H4 (cell line): ENCODE measurements at regions not wholly inside any gene's neighbourhood (a gene's known extent, or its start where the extent isn't known, plus 50 kb on each side); places are given as distances from the start of the nearest gene placed in this dataset.

Experiments used
- DNase-seq: peaks from one replicate; pipeline ENCODE4 v3.0.0-alpha.2; 2015; ENCODE audit warnings: low spot score

- no peak for DNase-seq
Observed at GRCh38 chr9:113787871-113788270, 88.2 kb upstream of the ZNF618 start.

DNA sequence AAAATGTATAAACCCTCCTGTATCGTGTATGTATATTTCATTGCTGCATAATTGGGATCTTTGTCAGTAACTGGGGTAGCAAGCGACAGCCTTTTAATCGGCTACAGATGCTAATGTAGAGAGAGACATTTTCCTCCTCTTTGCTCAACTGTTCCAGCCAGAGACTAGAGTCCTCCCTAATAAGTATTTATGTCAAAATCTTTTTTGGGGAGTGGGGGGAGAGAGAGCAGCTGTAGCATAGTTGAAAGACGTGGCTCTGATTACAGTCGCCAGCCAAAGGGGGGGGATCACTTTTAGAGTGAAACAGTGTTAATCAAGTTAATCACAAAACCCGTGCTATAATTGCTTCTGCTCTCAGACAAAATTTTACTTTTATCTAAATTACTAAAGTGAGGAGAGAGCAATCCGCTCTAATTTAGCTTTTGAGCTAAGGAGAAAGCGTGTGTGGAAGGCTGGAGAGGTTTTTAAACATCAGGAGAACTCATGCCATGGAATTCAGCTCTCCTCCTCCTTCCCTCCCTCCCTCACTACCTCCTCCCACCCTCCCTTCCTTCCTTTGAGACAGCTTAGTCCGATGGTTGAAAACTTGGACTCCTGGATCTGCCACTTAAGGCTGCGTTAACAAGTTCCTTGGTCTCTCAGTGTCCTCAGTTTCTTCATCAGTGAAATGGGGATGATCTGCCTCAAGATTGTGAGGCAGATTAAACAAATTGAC is 87.3 kb upstream of the ZNF618 start:
- no peak for DNase-seq

DNA sequence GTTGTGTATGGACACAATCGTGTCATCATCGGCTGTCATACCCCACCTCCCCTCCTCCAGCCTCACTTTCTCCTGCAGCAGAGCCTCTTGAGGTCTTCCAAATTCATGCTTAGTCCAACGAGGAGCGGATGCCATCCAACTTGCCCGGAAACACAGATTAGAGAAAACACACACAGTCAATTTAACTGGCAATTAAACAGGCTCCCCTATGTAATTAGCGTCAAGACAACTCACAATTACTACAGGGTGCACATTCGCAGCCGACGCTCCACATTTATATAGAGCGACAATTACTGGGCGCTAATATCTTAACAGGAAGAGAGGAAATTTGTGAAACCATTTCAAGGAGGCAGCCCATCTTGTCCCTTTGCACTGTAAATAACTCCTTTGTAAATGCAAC is 86.0 kb upstream of the ZNF618 start:
- DNase-seq, result no peak

DNA sequence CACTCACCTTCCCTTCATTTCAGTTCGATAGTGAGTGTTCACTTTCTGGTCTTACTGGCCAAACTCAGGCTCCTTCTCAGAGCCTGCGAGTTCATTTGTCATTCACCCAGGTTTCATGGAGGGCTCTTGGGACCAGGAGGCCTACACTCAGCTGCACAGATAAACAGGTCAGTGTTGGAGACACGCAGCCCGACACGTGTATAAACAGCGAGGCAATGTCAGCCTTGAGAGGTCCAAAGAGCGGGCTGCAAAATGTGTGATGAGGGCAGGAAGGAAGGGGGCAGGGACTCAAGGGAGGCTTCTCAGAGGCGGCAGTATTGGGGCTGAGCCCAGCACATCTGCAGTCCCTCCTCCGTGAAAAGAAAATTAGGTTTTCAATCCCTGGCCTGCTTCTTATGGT is 82.6 kb upstream of the ZNF618 start:
- no peak for DNase-seq

- DNase-seq, result no peak
Observed at GRCh38 chr9:113794721-113795120, 81.4 kb upstream of the ZNF618 start.

GRCh38 chr9:113795811-113796392 is 80.2 kb upstream of the ZNF618 start:
- no peak for DNase-seq

DNA sequence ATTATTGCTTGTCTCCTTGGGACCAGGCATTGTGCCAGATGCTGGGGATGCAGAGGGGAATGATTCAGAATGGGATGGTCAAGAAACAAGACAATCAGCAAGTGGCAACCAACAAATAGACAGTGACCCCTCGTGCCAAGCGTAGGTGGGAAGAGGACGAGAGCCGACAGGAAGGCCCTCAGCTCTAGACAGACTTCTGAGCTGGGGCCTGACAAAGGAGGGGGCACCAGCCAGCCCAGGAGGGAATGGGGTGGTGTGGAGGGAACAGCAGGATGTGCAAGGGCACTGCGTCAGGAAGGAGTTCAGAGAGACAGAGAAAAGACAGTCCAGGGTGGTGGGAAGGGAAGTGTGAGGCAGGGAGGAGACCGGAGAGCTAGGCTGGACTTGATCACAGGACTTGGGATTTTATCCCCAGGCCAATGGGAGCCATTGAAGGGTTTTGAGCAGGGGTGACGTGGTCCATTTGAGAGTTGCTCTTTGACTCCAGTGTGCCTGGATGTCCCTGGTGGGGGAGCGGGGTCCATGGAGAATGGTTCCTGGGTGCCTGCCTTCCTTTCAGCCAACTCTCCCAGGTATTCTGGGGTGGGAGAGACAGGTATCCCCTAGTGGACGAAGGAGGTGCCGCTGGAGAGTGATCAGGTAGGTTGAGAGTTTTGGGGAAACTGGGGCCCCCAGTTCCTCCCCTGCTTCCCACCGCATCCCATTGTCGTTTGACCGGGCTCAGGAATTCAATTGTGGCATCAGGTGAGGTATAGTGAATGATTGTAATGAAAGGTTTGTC is 79.3 kb upstream of the ZNF618 start:
- DNase-seq, result no peak

GRCh38 chr9:113798062-113799030 is 77.8 kb upstream of the ZNF618 start:
- DNase-seq, result no peak

GRCh38 chr9:113800276-113800675 is 75.8 kb upstream of the ZNF618 start:
- DNase-seq, result no peak

GRCh38 chr9:113803811-113804589 is 72.1 kb upstream of the ZNF618 start:
- DNase-seq, result no peak

DNA sequence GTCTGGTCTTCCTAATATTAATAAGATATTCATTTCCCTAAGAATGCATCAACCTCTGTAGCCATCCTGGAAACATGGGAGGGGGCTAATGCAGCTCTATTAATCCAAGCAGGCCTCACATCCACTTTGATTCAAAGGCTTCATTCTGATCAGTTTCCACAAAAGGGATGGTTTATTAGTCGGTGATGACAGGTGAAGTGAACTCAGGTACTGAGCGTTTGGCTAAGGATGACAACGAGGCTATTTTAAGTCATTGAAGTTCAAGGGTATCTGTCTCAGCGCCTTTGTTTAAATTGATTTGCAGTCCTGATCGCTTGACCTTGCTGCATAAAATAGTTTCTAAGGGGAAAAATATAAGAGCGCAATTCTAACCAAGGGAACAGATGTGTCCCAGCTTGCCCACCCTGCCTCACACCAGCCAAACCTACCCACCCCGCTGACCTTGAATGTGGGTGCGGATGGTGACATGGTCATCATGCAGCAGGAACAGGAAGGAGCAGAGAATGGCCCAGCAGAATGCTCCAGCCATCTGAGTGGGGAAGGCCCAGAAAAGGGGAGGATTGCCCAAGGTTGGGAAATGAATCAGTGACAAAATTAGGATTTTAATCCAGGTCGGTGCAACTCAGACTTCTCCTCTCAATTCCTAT is 70.5 kb upstream of the ZNF618 start:
- DNase-seq, result no peak

- peak; percentile 50 for DNase-seq
Observed at GRCh38 chr9:113807173-113808061, 68.7 kb upstream of the ZNF618 start.

DNA sequence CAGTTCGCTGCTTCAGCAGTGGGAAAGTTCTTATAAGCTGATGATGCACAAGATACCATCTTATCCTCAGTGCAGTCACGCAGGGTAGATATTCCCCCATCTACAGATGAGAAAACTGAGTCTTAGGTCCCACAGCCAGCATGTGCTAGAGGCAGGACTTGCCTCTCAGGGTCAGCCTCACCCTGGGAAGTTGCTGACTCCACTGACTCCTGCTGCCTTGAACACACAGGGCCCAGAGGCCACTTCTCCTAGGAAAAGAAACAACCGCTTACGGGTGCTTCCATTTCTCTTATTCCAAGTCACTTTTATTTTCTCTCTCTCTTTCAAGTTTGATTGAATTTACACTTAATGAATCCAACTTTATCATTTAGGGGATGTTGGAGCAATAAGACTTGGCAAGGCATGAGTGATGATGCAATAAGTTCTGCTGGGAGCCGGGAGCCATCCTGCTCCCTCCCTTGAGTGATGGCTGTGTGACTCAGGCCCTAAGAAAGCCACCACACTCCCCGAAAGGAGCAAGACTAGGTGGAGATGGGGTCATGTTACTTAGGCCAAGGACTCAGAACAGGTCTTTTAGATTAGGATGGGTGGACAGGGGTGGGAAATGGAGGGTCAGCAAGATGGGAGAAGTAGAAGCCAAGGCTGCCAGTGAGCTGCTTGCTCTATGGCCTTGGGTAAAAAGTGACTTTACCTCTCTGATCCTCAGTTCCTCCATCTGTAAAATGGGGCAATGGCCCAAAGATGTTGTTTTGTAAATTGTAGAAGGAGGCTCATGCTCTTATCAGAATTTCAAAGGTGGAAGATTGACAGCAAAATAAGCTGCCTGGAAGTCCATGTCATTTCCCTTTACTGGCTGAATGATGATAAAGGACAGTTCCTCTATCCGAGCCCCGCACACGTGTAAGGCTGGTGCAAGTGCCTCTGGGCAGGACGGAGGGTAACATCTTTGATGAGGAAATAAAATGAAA is 67.4 kb upstream of the ZNF618 start:
- peak; percentile 71 for DNase-seq

DNA sequence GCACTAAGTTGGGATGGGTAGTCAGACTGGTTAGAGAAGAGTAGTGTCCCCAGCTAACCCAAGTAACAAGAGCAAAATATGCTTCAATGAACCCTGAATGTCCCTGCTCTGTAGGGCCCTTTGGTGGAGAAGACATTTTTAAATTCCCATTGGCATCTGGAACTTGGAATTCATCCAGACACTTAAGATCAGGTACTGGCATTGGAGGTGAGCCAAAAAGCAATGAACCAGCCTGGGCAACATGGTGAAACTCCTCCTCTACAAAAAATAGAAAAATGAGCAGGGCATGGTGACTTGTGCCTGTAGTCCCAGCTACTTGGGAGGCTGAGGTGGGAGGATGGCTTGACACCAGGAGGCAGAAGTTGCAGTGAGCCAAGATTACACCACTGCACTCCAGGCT is 58.9 kb upstream of the ZNF618 start:
- no peak for DNase-seq

GRCh38 chr9:113818391-113818790 is 57.7 kb upstream of the ZNF618 start:
- DNase-seq, result no peak

- no peak for DNase-seq
Observed at GRCh38 chr9:113822315-113822714, 53.8 kb upstream of the ZNF618 start.

GRCh38 chr9:113823421-113823820 is 52.7 kb upstream of the ZNF618 start:
- no peak for DNase-seq
